SK-MEL-5 (cell line): ENCODE measurements at regions not wholly inside any gene's neighbourhood (a gene's known extent, or its start where the extent isn't known, plus 50 kb on each side); places are given as distances from the start of the nearest gene placed in this dataset.
"Not testable (repeated sequence)": the region's sequence is repeated elsewhere in the genome, so short reads cannot be mapped to it uniquely, and the experiment has no call there.

Experiments
- DNase-seq: peaks from one replicate; pipeline ENCODE4 v3.0.0-alpha.2; 2016; ENCODE audit warnings: low read depth, low spot score
- in situ Hi-C: cut with HindIII; loops from 2 replicates; pipeline ENCODE4 v1.10.0; 2016; ENCODE audit warnings: low sequenced_read_pairs, high pct_unique_total_duplicates, low pct_unique_long_range_greater_than_20kb

GRCh38 chr11:133663135-133663985 is 131.1 kb upstream of the OPCML start:
- in situ Hi-C loops = no loop called here
- DNase-seq = no peak

- DNase-seq = no peak
- in situ Hi-C loops = no loop called here
Measured at GRCh38 chr11:133661846-133662245, 129.5 kb upstream of the OPCML start.

- DNase-seq = no peak
- in situ Hi-C loops = no loop called here
Measured at GRCh38 chr11:133660202-133660568, 127.9 kb upstream of the OPCML start.

GRCh38 chr11:133659538-133660201 is 127.4 kb upstream of the OPCML start:
- no peak for DNase-seq
- in situ Hi-C loops = no loop called here

GRCh38 chr11:133657054-133657453 is 124.8 kb upstream of the OPCML start:
- DNase-seq = no peak
- in situ Hi-C loops = no loop called here

- in situ Hi-C loops = no loop called here
- DNase-seq = no peak
Measured at GRCh38 chr11:133656082-133656635, 123.9 kb upstream of the OPCML start.

GRCh38 chr11:133654630-133655212 is 122.4 kb upstream of the OPCML start:
- no peak for DNase-seq
- in situ Hi-C loops = no loop called here

GRCh38 chr11:133653336-133653735 is 121.0 kb upstream of the OPCML start:
- DNase-seq = no peak
- in situ Hi-C loops = no loop called here

- DNase-seq = no peak
- in situ Hi-C loops = no loop called here
Measured at GRCh38 chr11:133650082-133650481, 117.8 kb upstream of the OPCML start.

GRCh38 chr11:133649040-133649439 is 116.7 kb upstream of the OPCML start:
- DNase-seq = no peak
- in situ Hi-C loops = no loop called here

GRCh38 chr11:133639408-133639807 is 107.1 kb upstream of the OPCML start:
- in situ Hi-C loops = no loop called here
- no peak for DNase-seq

- no peak for DNase-seq
- in situ Hi-C loops = no loop called here
Measured at GRCh38 chr11:133638921-133639320, 106.6 kb upstream of the OPCML start.

GRCh38 chr11:133636711-133637355 is 104.5 kb upstream of the OPCML start:
- in situ Hi-C loops = no loop called here

GRCh38 chr11:133635244-133635739 is 103.0 kb upstream of the OPCML start:
- in situ Hi-C loops = no loop called here
- no peak for DNase-seq

More at GRCh38 chr11:133636711-133637355, 104.5 kb upstream of the OPCML start:
- no peak for DNase-seq

- DNase-seq = not testable (repeated sequence)
Measured at GRCh38 chr11:133628371-133628770, 96.1 kb upstream of the OPCML start.

GRCh38 chr11:133621611-133622010 is 89.3 kb upstream of the OPCML start:
- in situ Hi-C loops = no loop called here

More at GRCh38 chr11:133628371-133628770, 96.1 kb upstream of the OPCML start:
- in situ Hi-C loops = not testable (repeated sequence)

GRCh38 chr11:133619973-133620372 is 87.7 kb upstream of the OPCML start:
- in situ Hi-C loops = no loop called here
- DNase-seq = peak; percentile 33

More at GRCh38 chr11:133621611-133622010, 89.3 kb upstream of the OPCML start:
- no peak for DNase-seq

- in situ Hi-C loops = no loop called here
- no peak for DNase-seq
Measured at GRCh38 chr11:133619397-133619796, 87.1 kb upstream of the OPCML start.
